SHP77 treated with DMSO at 0.1 percent for 48 hours (cell line): ENCODE measurements at regions not wholly inside any gene's neighbourhood (a gene's known extent, or its start where the extent isn't known, plus 50 kb on each side); places are given as distances from the start of the nearest gene placed in this dataset.

Experiments
- DNase-seq: peaks from one replicate; lab custom pipeline; 2025; lab: John Stamatoyannopoulos, UW

DNA sequence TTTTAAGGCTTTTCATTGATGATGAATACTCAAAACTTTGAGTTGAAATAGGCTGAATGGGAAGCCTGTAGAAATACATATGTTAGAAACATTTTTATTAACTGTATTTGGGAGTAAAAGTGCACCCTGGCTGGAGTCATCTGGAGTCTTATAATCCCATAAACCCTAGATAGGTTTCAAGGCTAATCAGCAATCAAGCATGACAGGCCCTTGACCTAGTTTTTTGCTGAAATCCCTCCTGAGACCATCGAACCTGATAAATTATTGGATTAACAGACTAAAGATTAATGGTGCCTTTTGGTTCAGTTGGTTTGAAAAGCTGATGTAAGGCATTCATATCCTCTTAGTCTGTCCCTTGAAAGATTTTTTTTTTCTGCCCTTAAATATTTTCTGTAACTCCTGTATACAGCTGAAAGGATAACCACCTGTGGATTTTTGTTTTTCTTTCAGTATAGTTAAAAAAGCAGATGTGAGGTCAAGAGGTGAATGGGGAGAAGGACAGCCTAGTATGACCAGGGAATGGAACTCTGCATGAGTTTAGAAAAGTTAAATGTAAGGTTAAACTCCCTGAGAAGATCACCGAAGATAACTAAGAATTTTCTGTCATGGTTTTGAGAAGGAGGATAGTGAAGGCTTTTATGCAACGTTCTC is 69.4 kb upstream of the STXBP5L start:
- DNase-seq, result no peak

DNA sequence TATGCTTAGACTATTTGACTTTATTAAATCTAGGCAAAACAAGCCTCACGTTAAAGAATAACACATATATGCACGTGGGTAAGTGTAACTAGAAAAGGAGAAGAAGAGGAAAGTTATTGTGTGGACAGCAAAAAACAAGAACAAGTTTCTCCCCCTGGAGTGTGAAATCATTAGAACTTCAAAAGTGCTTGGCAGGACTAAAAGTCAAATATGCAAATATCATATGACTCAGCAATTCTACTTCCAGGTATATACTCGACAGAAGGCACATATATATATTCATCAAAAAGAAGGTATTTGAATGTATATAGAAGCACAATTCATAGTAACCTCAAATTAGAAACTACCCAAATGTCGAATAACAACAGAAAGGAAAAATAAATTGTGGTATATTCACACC is 68.9 kb upstream of the STXBP5L start:
- no peak for DNase-seq

DNA sequence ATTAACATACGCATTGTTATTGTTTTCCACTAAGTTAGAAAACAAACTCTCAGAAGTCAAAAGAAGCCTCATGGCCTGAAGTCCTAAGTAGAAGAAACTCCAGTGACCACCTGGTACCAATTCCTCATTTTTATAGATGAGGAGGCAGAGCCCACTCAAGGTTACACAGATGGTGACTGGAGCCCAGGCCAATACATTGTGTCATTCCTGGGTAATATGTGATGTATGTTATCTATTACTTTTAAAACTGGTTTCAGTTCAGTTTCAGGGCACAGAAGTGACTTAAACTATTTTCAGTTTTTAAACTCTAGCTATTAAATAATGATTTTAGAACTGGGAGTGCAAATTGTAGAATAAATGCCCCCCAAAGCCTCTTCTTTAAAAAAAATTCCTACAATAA is 66.7 kb upstream of the STXBP5L start:
- no peak for DNase-seq

GRCh38 chr3:120846073-120846472 is 61.9 kb upstream of the STXBP5L start:
- DNase-seq, result no peak

- no peak for DNase-seq
Observed at GRCh38 chr3:120848503-120848902, 59.5 kb upstream of the STXBP5L start.

DNA sequence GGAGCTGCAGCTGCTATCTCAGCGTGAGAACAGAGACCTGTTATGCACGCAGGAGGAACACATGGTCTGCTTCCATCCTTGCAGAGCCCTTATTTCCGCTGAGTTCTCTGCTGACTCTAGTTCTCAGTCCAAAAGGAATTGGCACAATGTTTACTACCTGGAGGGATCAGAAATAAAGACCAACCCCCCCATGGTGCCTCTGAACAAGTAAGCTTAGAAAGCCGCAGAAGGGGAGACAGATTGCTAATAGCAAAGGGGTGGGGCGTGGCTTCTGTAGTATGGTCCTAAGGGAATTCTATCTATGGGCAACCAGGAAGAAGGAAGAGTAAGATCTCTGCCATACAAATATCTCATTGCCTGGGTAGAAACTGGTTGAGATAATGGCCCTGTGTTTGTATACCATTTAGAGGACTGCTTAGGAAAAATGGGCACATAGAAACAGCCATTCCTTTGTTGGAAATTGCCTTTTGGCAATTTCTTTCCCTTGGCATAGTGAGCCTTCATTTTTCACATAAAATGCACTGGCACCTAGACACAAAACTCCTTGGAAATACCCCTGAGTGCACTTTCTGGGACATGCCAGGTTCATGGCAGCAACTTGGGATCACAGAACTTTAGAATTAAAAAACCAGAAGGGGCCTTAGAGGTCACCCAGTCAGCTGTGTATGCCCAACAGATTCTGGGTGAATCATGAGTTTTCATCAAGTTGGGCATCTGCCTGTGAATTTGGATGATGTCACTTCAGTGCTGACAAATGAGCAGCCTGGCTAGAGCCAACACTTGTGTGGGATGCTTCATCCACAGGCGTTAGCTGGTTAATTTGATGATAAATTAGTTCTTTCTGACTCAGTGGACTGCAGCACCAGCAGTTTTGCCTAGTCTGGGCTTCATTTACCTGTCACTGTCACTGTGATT is 57.4 kb upstream of the STXBP5L start:
- DNase-seq, result no peak

DNA sequence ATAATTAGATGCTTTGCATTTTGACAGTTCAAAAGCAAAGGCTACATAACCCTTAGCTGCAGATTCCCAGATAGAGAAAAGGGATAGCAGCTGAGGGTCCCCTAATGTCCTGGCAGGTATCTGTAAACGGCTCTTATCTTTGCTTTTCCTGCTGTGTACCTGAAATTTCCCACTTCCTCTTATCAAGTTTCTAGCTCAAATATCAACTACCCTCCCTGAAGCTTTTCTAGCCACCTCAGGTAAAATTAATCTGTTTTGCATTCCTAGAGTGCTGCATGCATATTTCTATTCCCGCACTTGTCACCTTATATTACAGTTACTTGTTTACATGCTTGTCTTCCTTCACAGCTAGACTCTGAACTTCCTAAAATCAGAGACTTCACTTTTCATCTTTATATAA is 55.6 kb upstream of the STXBP5L start:
- DNase-seq, result no peak

- no peak for DNase-seq
Observed at GRCh38 chr3:120853416-120853815, 54.6 kb upstream of the STXBP5L start.

GRCh38 chr3:120854908-120855526 is 53.0 kb upstream of the STXBP5L start:
- no peak for DNase-seq

GRCh38 chr3:120855665-120856437 is 52.2 kb upstream of the STXBP5L start:
- DNase-seq, result peak; percentile 4
